Endothelial cell (in vitro differentiated cells): ENCODE measurements at regions not wholly inside any gene's neighbourhood (a gene's known extent, or its start where the extent isn't known, plus 50 kb on each side); places are given as distances from the start of the nearest gene placed in this dataset.
"Not testable (repeated sequence)": the region's sequence is repeated elsewhere in the genome, so short reads cannot be mapped to it uniquely, and the experiment has no call there.

ENCODE experiments used
- DNase-seq: peaks from one replicate; pipeline ENCODE4 v3.0.0; 2021; ENCODE audit warnings: low spot score
- H3K27ac Mint-ChIP-seq: one replicate; pipeline ENCODE4 v1.8.0; 2021; ENCODE audit warnings: mixed read lengths, inconsistent platforms; ENCODE audit not compliant: unreplicated experiment
- H3K27me3 Mint-ChIP-seq: one replicate; pipeline ENCODE4 v1.8.0; 2021; ENCODE audit warnings: mild to moderate bottlenecking, moderate library complexity, mixed read lengths, inconsistent platforms; ENCODE audit not compliant: unreplicated experiment
- H3K36me3 Mint-ChIP-seq: one replicate; pipeline ENCODE4 v1.8.0; 2021; ENCODE audit warnings: mild to moderate bottlenecking, low read depth, mixed read lengths, inconsistent platforms; ENCODE audit not compliant: unreplicated experiment
- H3K4me1 Mint-ChIP-seq: one replicate; pipeline ENCODE4 v1.8.0; 2021; ENCODE audit warnings: mild to moderate bottlenecking, mixed read lengths, inconsistent platforms; ENCODE audit not compliant: unreplicated experiment
- H3K4me3 Mint-ChIP-seq: one replicate; pipeline ENCODE4 v1.8.0; 2021; ENCODE audit warnings: mild to moderate bottlenecking, mixed read lengths, inconsistent platforms; ENCODE audit not compliant: unreplicated experiment
- H3K9me3 Mint-ChIP-seq: one replicate; pipeline ENCODE4 v1.8.0; 2021; ENCODE audit warnings: mixed read lengths, inconsistent platforms; ENCODE audit not compliant: unreplicated experiment
- TF ChIP-seq, protein P1 (sequence below): fragments of 200-600 bp; sonication (generic); IDR thresholded peaks from one replicate; pipeline ENCODE4 v1.5.0; 2021; ENCODE audit warnings: antibody characterized with exemption; ENCODE audit not compliant: unreplicated experiment

GRCh38 chr14:35932136-35932535, 106.0 kb downstream of the BRMS1L start:
- H3K27me3 Mint-ChIP-seq: no peaks in the 10 kb centered on the region
- no peaks in the 10 kb centered on the region for H3K36me3 Mint-ChIP-seq
- no peak overlapping the region for H3K4me3 Mint-ChIP-seq
- TF ChIP-seq, protein P1, sequence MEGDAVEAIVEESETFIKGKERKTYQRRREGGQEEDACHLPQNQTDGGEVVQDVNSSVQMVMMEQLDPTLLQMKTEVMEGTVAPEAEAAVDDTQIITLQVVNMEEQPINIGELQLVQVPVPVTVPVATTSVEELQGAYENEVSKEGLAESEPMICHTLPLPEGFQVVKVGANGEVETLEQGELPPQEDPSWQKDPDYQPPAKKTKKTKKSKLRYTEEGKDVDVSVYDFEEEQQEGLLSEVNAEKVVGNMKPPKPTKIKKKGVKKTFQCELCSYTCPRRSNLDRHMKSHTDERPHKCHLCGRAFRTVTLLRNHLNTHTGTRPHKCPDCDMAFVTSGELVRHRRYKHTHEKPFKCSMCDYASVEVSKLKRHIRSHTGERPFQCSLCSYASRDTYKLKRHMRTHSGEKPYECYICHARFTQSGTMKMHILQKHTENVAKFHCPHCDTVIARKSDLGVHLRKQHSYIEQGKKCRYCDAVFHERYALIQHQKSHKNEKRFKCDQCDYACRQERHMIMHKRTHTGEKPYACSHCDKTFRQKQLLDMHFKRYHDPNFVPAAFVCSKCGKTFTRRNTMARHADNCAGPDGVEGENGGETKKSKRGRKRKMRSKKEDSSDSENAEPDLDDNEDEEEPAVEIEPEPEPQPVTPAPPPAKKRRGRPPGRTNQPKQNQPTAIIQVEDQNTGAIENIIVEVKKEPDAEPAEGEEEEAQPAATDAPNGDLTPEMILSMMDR: no peak
- no peaks in the 10 kb centered on the region for H3K4me1 Mint-ChIP-seq
- no peak for DNase-seq
- no peak overlapping the region for H3K27ac Mint-ChIP-seq
- no peaks in the 10 kb centered on the region for H3K9me3 Mint-ChIP-seq

- H3K4me1 Mint-ChIP-seq: no peaks in the 10 kb centered on the region
- no peaks in the 10 kb centered on the region for H3K9me3 Mint-ChIP-seq
- H3K27me3 Mint-ChIP-seq: no peaks in the 10 kb centered on the region
- H3K36me3 Mint-ChIP-seq: no peaks in the 10 kb centered on the region
- no peak overlapping the region for H3K4me3 Mint-ChIP-seq
- TF ChIP-seq, protein P1: no peak
- no peak overlapping the region for H3K27ac Mint-ChIP-seq
- DNase-seq: no peak
Observed at GRCh38 chr14:35931346-35931745, 105.2 kb downstream of the BRMS1L start.

- Mint-ChIP-seq H3K27ac (no peak overlapping the region), H3K4me3 (no peak overlapping the region), H3K9me3 (no peaks in the 10 kb centered on the region), H3K36me3 (no peaks in the 10 kb centered on the region), H3K27me3 (no peaks in the 10 kb centered on the region), H3K4me1 (peaks cover 2% of the 10 kb centered on the region)
- TF ChIP-seq, protein P1: no peak
- no peak for DNase-seq
Observed at GRCh38 chr14:35929186-35929585, 103.0 kb downstream of the BRMS1L start.

DNA sequence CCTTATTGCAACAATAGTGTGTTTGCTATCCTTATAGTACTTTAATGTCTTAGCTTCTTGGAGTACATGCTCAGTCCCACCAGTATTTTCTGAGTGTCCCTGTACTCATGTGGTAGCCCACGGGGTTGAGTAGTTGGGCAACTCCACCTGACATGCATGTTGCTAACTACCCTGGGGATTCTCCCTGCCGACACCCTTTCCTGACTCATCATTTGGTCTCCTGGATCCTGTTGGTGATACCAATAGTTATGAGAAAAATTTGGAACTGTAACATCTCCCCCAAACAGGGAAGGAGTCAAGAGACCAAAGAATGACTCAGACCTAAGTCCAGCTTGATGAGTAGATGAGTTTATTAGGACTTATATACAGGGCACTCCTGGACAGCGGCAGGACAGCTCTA, 101.6 kb downstream of the BRMS1L start:
- Mint-ChIP-seq H3K27me3 (no peaks in the 10 kb centered on the region), H3K4me1 (peaks cover 2% of the 10 kb centered on the region)
- TF ChIP-seq, protein P1: no peak

GRCh38 chr14:35925319-35925718, 99.2 kb downstream of the BRMS1L start:
- Mint-ChIP-seq H3K4me3 (no peak overlapping the region), H3K4me1 (peaks cover 2% of the 10 kb centered on the region), H3K27me3 (peaks cover 2% of the 10 kb centered on the region), H3K27ac (no peak overlapping the region), H3K9me3 (no peaks in the 10 kb centered on the region), H3K36me3 (no peaks in the 10 kb centered on the region)
- no peak for DNase-seq
- TF ChIP-seq, protein P1: no peak

More for the DNA sequence above, 101.6 kb downstream of the BRMS1L start:
- Mint-ChIP-seq H3K27ac (no peak overlapping the region), H3K4me3 (no peak overlapping the region), H3K9me3 (no peaks in the 10 kb centered on the region), H3K36me3 (no peaks in the 10 kb centered on the region)
- DNase-seq: no peak

GRCh38 chr14:35922590-35922989, 96.5 kb downstream of the BRMS1L start:
- H3K4me1 Mint-ChIP-seq, H3K36me3 Mint-ChIP-seq, DNase-seq, H3K4me3 Mint-ChIP-seq, H3K9me3 Mint-ChIP-seq, H3K27ac Mint-ChIP-seq, H3K27me3 Mint-ChIP-seq: not testable (repeated sequence)
